WI38 (cell line): ENCODE measurements at regions not wholly inside any gene's neighbourhood (a gene's known extent, or its start where the extent isn't known, plus 50 kb on each side); places are given as distances from the start of the nearest gene placed in this dataset.

ENCODE experiments used
- H3K4me3 ChIP-seq: 2 replicates; pipeline ENCODE4 v1.5.1; 2011; ENCODE audit warnings: low read depth, mild to moderate bottlenecking, control low read depth, low read length
- TF ChIP-seq, protein P1 (sequence below): IDR thresholded peaks from 2 replicates; pipeline ENCODE4 v1.5.1; 2012; ENCODE audit warnings: low read depth, mild to moderate bottlenecking, control low read depth, low read length

DNA sequence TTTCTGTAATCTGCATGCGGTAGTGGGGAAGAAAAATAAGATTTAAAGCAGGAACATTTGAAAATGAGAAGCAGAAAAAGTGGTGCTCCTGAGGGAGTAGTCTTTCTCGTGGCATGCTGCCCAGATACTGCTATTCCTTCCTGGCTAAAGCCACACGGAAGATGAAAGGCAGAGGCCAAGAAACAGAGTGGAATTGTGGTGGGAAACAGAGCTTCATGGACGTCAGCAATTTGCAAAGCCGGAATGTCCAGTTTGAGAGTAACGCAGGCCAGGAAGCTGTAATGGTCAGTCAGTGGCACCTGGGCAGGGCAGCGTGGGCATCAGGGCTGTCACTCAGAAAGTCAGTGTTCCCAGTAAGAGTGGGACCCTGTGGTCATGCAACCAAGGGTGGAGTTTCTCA is 63.7 kb upstream of the FMR1 start:
- TF ChIP-seq, protein P1, sequence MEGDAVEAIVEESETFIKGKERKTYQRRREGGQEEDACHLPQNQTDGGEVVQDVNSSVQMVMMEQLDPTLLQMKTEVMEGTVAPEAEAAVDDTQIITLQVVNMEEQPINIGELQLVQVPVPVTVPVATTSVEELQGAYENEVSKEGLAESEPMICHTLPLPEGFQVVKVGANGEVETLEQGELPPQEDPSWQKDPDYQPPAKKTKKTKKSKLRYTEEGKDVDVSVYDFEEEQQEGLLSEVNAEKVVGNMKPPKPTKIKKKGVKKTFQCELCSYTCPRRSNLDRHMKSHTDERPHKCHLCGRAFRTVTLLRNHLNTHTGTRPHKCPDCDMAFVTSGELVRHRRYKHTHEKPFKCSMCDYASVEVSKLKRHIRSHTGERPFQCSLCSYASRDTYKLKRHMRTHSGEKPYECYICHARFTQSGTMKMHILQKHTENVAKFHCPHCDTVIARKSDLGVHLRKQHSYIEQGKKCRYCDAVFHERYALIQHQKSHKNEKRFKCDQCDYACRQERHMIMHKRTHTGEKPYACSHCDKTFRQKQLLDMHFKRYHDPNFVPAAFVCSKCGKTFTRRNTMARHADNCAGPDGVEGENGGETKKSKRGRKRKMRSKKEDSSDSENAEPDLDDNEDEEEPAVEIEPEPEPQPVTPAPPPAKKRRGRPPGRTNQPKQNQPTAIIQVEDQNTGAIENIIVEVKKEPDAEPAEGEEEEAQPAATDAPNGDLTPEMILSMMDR, result no peak
- no peak overlapping the region for H3K4me3 ChIP-seq

GRCh38 chrX:147848543-147849443 is 62.9 kb upstream of the FMR1 start:
- TF ChIP-seq, protein P1, result no peak
- H3K4me3 ChIP-seq, result no peak overlapping the region

GRCh38 chrX:147850875-147851274 is 60.8 kb upstream of the FMR1 start:
- TF ChIP-seq, protein P1, result no peak
- H3K4me3 ChIP-seq, result no peak overlapping the region

GRCh38 chrX:147853701-147854100 is 58.0 kb upstream of the FMR1 start:
- H3K4me3 ChIP-seq, result no peak overlapping the region
- TF ChIP-seq, protein P1, result no peak

- TF ChIP-seq, protein P1, result no peak
- no peak overlapping the region for H3K4me3 ChIP-seq
Observed at GRCh38 chrX:147859666-147860065, 52.1 kb upstream of the FMR1 start.
